ENCODE measurements at regions not wholly inside any gene's neighbourhood (a gene's known extent, or its start where the extent isn't known, plus 50 kb on each side); places are given as distances from the start of the nearest gene placed in this dataset.

GRCh38 chr7:121639705-121640104, 233.3 kb upstream of the PTPRZ1 start:
- DNase-seq (ENCODE audit: low read depth, low spot score) (no peak), FAIRE-seq (no peak)
- no peaks in the 10 kb centered on the region for H3K79me2 ChIP-seq (ENCODE audit: control insufficient read depth, insufficient read depth, low read length)
- no peaks in the 10 kb centered on the region for H3K4me1 ChIP-seq (ENCODE audit: control insufficient read depth, extremely low read depth, insufficient read depth, low read length)
- H4K20me1 ChIP-seq (ENCODE audit: control insufficient read depth, extremely low read depth, insufficient read depth, low read length), result no peaks in the 10 kb centered on the region
- no peak for TF ChIP-seq CTCF (optimal IDR thresholded peaks at IDR 0.05 in 1 of 3, IDR thresholded peaks at IDR 0.05 in 1 of 3, conservative IDR thresholded peaks at IDR 0.05 in 1 of 3; ENCODE audit: extremely low read depth in 1 of 3, insufficient read depth in 2 of 3, low read length in 3 of 3)
- no peak for TF ChIP-seq EZH2 (IDR thresholded peaks at IDR 0.05; ENCODE audit: low read length)
- H3K9ac ChIP-seq (ENCODE audit: control insufficient read depth, extremely low read depth, insufficient read depth, low read length), result no peak overlapping the region
- H3K9me3 ChIP-seq (ENCODE audit: control insufficient read depth, low read depth, low read length), result no peaks in the 10 kb centered on the region
- no peak overlapping the region for H3K4me2 ChIP-seq (ENCODE audit: control insufficient read depth, extremely low read depth, insufficient read depth, low read depth, low read length)
- no peak overlapping the region for H3K4me3 ChIP-seq (ENCODE audit: control insufficient read depth in 2 of 3, extremely low read depth in 1 of 3, insufficient read depth in 2 of 3, low read depth in 1 of 3, low read length in 3 of 3)
- H3K9me1 ChIP-seq (ENCODE audit: control insufficient read depth, extremely low read depth, insufficient read depth, low read length), result no peaks in the 10 kb centered on the region
- no peaks in the 10 kb centered on the region for H3K36me3 ChIP-seq (ENCODE audit: control insufficient read depth in 2 of 2, extremely low read depth in 1 of 2, insufficient read depth in 2 of 2, low read length in 2 of 2)
- no peak overlapping the region for H2AFZ ChIP-seq (ENCODE audit: control insufficient read depth, low read length)
- dilution Hi-C loops (cut with MboI; ENCODE audit: extremely low pct_ligation_motif_present, low sequenced_read_pairs), result no loop called here
- no peaks in the 10 kb centered on the region for H3K27me3 ChIP-seq (ENCODE audit: control insufficient read depth, extremely low read depth, insufficient read depth, low read length)
- no peak overlapping the region for H3K27ac ChIP-seq (ENCODE audit: control insufficient read depth, insufficient read depth, low read length)

GRCh38 chr7:121638286-121638685, 234.7 kb upstream of the PTPRZ1 start:
- FAIRE-seq, result no peak

More at GRCh38 chr7:121638286-121638685, 234.7 kb upstream of the PTPRZ1 start:
- no peaks in the 10 kb centered on the region for H3K9me3 ChIP-seq (ENCODE audit: control insufficient read depth, low read depth, low read length)
- dilution Hi-C loops (cut with MboI; ENCODE audit: extremely low pct_ligation_motif_present, low sequenced_read_pairs), result no loop called here
- H3K79me2 ChIP-seq (ENCODE audit: control insufficient read depth, insufficient read depth, low read length), result no peaks in the 10 kb centered on the region
- no peaks in the 10 kb centered on the region for H4K20me1 ChIP-seq (ENCODE audit: control insufficient read depth, extremely low read depth, insufficient read depth, low read length)
- H3K9me1 ChIP-seq (ENCODE audit: control insufficient read depth, extremely low read depth, insufficient read depth, low read length), result no peaks in the 10 kb centered on the region
- DNase-seq (ENCODE audit: low read depth, low spot score), result no peak
- H3K27me3 ChIP-seq (ENCODE audit: control insufficient read depth, extremely low read depth, insufficient read depth, low read length), result no peaks in the 10 kb centered on the region
- H3K27ac ChIP-seq (ENCODE audit: control insufficient read depth, insufficient read depth, low read length), result no peak overlapping the region
- TF ChIP-seq CTCF (optimal IDR thresholded peaks at IDR 0.05 in 1 of 3, IDR thresholded peaks at IDR 0.05 in 1 of 3, conservative IDR thresholded peaks at IDR 0.05 in 1 of 3; ENCODE audit: extremely low read depth in 1 of 3, insufficient read depth in 2 of 3, low read length in 3 of 3) (no peak), EZH2 (IDR thresholded peaks at IDR 0.05; ENCODE audit: low read length) (no peak)
- no peak overlapping the region for H3K9ac ChIP-seq (ENCODE audit: control insufficient read depth, extremely low read depth, insufficient read depth, low read length)
- H2AFZ ChIP-seq (ENCODE audit: control insufficient read depth, low read length), result no peak overlapping the region
- no peaks in the 10 kb centered on the region for H3K36me3 ChIP-seq (ENCODE audit: control insufficient read depth in 2 of 2, extremely low read depth in 1 of 2, insufficient read depth in 2 of 2, low read length in 2 of 2)
- no peaks in the 10 kb centered on the region for H3K4me1 ChIP-seq (ENCODE audit: control insufficient read depth, extremely low read depth, insufficient read depth, low read length)
- no peak overlapping the region for H3K4me3 ChIP-seq (ENCODE audit: control insufficient read depth in 2 of 3, extremely low read depth in 1 of 3, insufficient read depth in 2 of 3, low read depth in 1 of 3, low read length in 3 of 3)
- no peak overlapping the region for H3K4me2 ChIP-seq (ENCODE audit: control insufficient read depth, extremely low read depth, insufficient read depth, low read depth, low read length)

Data from keratinocyte (primary cell).